Hepatocyte (in vitro differentiated cells): ENCODE measurements at regions not wholly inside any gene's neighbourhood (a gene's known extent, or its start where the extent isn't known, plus 50 kb on each side); places are given as distances from the start of the nearest gene placed in this dataset.

Experiments
- EZH2 ChIP-seq: fragments of 200-600 bp; sonication (generic); IDR thresholded peaks from 2 replicates; pipeline ENCODE4 v1.6.1; 2016; ENCODE audit warnings: antibody characterized with exemption, mild to moderate bottlenecking, borderline replicate concordance
- TF ChIP-seq, protein P1 (sequence below): fragments of 200-600 bp; sonication (generic); IDR thresholded peaks from 2 replicates; pipeline ENCODE4 v1.5.1; 2016; ENCODE audit warnings: antibody characterized with exemption, mild to moderate bottlenecking; ENCODE audit not compliant: poor library complexity

DNA sequence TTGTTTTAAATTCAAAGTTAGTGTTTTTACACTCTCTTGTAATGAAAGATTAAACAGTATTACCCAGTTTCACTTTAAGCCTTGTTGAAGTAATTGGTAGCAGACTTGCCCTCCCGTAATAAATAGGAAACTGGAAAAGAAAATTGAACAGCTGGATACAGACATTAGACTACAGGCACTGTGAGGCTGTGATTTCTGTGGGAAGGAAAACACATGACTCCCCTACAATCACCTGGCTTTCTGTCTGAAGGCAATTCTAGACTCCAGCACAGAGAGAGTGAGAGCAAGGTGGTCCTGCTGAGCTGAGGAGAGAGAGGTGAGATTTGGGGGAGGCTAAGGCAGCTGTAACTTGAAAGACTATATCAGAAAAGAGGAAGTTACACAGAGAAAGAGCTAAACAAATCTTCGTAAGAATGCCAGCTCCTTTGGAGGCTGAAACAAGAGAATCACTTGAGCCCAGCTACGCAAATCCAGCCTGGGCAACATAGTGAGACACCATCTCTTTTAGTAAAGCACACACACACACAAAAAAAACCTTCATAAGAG is 57.8 kb upstream of the CDYL2 start:
- TF ChIP-seq, protein P1, sequence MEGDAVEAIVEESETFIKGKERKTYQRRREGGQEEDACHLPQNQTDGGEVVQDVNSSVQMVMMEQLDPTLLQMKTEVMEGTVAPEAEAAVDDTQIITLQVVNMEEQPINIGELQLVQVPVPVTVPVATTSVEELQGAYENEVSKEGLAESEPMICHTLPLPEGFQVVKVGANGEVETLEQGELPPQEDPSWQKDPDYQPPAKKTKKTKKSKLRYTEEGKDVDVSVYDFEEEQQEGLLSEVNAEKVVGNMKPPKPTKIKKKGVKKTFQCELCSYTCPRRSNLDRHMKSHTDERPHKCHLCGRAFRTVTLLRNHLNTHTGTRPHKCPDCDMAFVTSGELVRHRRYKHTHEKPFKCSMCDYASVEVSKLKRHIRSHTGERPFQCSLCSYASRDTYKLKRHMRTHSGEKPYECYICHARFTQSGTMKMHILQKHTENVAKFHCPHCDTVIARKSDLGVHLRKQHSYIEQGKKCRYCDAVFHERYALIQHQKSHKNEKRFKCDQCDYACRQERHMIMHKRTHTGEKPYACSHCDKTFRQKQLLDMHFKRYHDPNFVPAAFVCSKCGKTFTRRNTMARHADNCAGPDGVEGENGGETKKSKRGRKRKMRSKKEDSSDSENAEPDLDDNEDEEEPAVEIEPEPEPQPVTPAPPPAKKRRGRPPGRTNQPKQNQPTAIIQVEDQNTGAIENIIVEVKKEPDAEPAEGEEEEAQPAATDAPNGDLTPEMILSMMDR: no peak
- TF ChIP-seq EZH2: no peak
